ENCODE measurements at regions not wholly inside any gene's neighbourhood (a gene's known extent, or its start where the extent isn't known, plus 50 kb on each side); places are given as distances from the start of the nearest gene placed in this dataset.

GRCh38 chr11:104529213-104529612 lies 365.3 kb upstream of the PDGFD start:
- no peak for DNase-seq (ENCODE audit: low read depth, low spot score)
- TF ChIP-seq CTCF (IDR thresholded peaks at IDR 0.05; ENCODE audit: insufficient read depth, low read length, missing control alignments), result no peak
- ChIA-PET POLR2A (no interaction called here), CTCF (no interaction called here)
- H3K4me3 ChIP-seq (ENCODE audit: low read depth, low read length), result no peak overlapping the region

GRCh38 chr11:104526006-104526405 lies 362.1 kb upstream of the PDGFD start:
- ChIA-PET CTCF (no interaction called here), POLR2A (no interaction called here)
- no peak for DNase-seq (ENCODE audit: low read depth, low spot score)
- no peak overlapping the region for H3K4me3 ChIP-seq (ENCODE audit: low read depth, low read length)
- TF ChIP-seq CTCF (IDR thresholded peaks at IDR 0.05; ENCODE audit: insufficient read depth, low read length, missing control alignments), result no peak

GRCh38 chr11:104525416-104525815 lies 361.5 kb upstream of the PDGFD start:
- CTCF ChIA-PET, result no interaction called here
- no peak overlapping the region for H3K4me3 ChIP-seq (ENCODE audit: low read depth, low read length)
- DNase-seq (ENCODE audit: low read depth, low spot score), result no peak
- POLR2A ChIA-PET, result no interaction called here
- TF ChIP-seq CTCF (IDR thresholded peaks at IDR 0.05; ENCODE audit: insufficient read depth, low read length, missing control alignments), result no peak

DNA sequence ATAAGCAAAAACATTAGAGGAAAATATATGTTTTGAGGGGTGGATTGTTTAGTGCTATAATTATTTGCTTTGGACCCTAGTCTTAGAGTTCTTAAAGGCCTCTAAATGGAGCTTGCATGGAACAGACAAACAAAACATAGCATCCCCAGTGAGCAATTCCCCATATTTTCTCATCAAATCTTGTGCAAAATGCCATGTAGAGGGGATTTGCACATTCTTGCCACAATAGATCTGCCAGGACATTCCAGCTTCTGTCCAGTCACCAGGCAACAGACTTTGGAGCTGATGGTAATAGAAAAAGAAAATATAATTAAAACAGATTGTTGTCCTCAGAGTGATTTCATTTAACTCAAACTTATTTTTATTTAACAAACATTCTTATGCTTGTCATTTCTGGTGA lies 360.3 kb upstream of the PDGFD start:
- ChIA-PET CTCF (no interaction called here), POLR2A (no interaction called here)
- no peak for DNase-seq (ENCODE audit: low read depth, low spot score)
- H3K4me3 ChIP-seq (ENCODE audit: low read depth, low read length), result no peak overlapping the region
- TF ChIP-seq CTCF (IDR thresholded peaks at IDR 0.05; ENCODE audit: insufficient read depth, low read length, missing control alignments), result no peak

DNA sequence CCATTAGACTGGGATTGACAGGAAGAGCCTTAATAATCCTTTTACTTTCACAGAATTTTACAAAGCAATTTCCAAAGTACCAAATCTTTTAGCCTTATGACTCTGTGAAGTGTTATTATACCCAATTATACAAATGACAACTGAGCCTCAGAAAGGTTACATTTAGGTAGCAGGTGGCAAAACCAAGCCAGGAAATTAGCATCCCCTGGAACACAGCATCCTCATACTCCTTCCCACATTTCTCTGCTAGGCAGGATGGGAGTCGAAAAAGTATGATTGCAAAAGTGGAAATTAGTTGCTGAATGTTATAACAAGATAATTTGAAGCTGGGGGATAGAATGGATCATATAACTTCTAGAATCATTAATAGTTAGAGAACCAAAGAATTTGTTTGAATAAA lies 359.7 kb upstream of the PDGFD start:
- ChIA-PET CTCF (no interaction called here), POLR2A (no interaction called here)
- no peak for DNase-seq (ENCODE audit: low read depth, low spot score)
- H3K4me3 ChIP-seq (ENCODE audit: low read depth, low read length), result no peak overlapping the region
- TF ChIP-seq CTCF (IDR thresholded peaks at IDR 0.05; ENCODE audit: insufficient read depth, low read length, missing control alignments), result no peak

DNA sequence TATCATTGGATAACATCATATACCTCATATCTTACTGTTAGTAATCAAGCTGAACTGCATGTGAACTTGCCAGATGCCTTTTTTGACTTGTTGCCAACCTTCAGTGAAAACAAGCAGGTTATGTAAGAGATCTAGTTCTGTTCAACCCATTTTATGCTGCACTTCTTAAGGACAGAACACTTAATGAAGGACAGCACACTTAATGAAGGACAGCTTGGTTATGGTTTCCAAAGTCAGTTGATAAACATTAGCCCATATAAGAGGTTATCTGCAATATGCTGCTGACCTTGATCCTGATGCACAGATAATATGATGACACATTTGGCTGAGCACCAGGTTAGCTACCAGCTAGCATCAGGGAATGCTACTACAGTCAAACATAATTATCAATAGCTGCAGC lies 358.7 kb upstream of the PDGFD start:
- ChIA-PET POLR2A (no interaction called here), CTCF (no interaction called here)
- no peak overlapping the region for H3K4me3 ChIP-seq (ENCODE audit: low read depth, low read length)
- TF ChIP-seq CTCF (IDR thresholded peaks at IDR 0.05; ENCODE audit: insufficient read depth, low read length, missing control alignments), result no peak
- no peak for DNase-seq (ENCODE audit: low read depth, low spot score)

Measured in AG04449 (cell line).